ENCODE measurements at regions not wholly inside any gene's neighbourhood (a gene's known extent, or its start where the extent isn't known, plus 50 kb on each side); places are given as distances from the start of the nearest gene placed in this dataset.

GRCh38 chr2:139605668-139606067, 825.5 kb upstream of the NXPH2 start:
- no CpG with 5 or more reads among the region's 2 CpGs for WGBS (ENCODE audit: extremely low coverage, insufficient read length, low lambda C conversion rate)
- no peaks in the 10 kb centered on the region for H3K27me3 Mint-ChIP-seq (ENCODE audit: low read depth)
- TF ChIP-seq CTCF (conservative IDR thresholded peaks at IDR 0.05), result no peak

More at GRCh38 chr2:139605668-139606067, 825.5 kb upstream of the NXPH2 start:
- Histone ChIP-seq H4K8ac (replicated peaks; ENCODE audit: insufficient read length, low read depth, low read length) (no peak overlapping the region), H2BK15ac (ENCODE audit: low read depth, low read length) (no peak overlapping the region), H3K23ac (ENCODE audit: insufficient read length, low read depth, low read length) (no peak overlapping the region), H3K23me2 (ENCODE audit: insufficient read length, low read depth, low read length, poor library complexity, severe bottlenecking) (no peaks in the 10 kb centered on the region), H2BK20ac (ENCODE audit: low read depth, low read length, poor library complexity, severe bottlenecking) (no peak overlapping the region), H3K4ac (ENCODE audit: low read depth, low read length) (no peak overlapping the region), H4K20me1 (ENCODE audit: control insufficient read depth, insufficient read depth, insufficient read length) (no peaks in the 10 kb centered on the region), H3K4me1 (ENCODE audit: insufficient read depth, low read length) (no peaks in the 10 kb centered on the region), H3K56ac (ENCODE audit: insufficient read length, low read depth, low read length) (no peak overlapping the region), H3K27me3 (ENCODE audit: insufficient read depth, low read length) (no peaks in the 10 kb centered on the region), H3K9ac (ENCODE audit: extremely low read depth, insufficient read length, low read length) (no peak overlapping the region), H3T11ph (ENCODE audit: low read length) (no peak overlapping the region), H3K4me2 (ENCODE audit: insufficient read depth, insufficient read length, low read length) (no peak overlapping the region), H3K18ac (ENCODE audit: insufficient read length, low read depth, low read length) (no peak overlapping the region), H2AFZ (ENCODE audit: low read length) (no peak overlapping the region), H3K79me2 (ENCODE audit: insufficient read depth, low read length) (no peaks in the 10 kb centered on the region), H3K14ac (ENCODE audit: insufficient read depth, low read length) (no peak overlapping the region), H2BK5ac (ENCODE audit: insufficient read length, low read length) (no peak overlapping the region), H2AK5ac (ENCODE audit: insufficient read length, low read length) (no peak overlapping the region), H4K91ac (ENCODE audit: insufficient read length, low read depth, low read length) (no peak overlapping the region), H3K9me3 (ENCODE audit: control insufficient read depth, low read depth, low read length) (no peaks in the 10 kb centered on the region), H4K5ac (ENCODE audit: insufficient read length, low read depth, low read length) (no peak overlapping the region), H2BK120ac (ENCODE audit: low read depth, low read length, poor library complexity, severe bottlenecking) (no peak overlapping the region), H2BK12ac (ENCODE audit: insufficient read length, low read depth, low read length) (no peak overlapping the region), H3K27ac (ENCODE audit: insufficient read length, low read depth, low read length) (no peak overlapping the region), H3K79me1 (ENCODE audit: insufficient read depth, low read depth, low read length, poor library complexity, severe bottlenecking) (no peaks in the 10 kb centered on the region)
- no peak for DNase-seq
- Mint-ChIP-seq H3K9me3 (no peaks in the 10 kb centered on the region), H3K36me3 (ENCODE audit: insufficient read depth in 1 of 3, low read depth in 3 of 3) (no peaks in the 10 kb centered on the region), H3K4me3 (no peak overlapping the region), H3K4me1 (peaks cover 3 to 8% of the 10 kb centered on the region in 2 experiments; a peak in 2 of 4 replicates), H3K27ac (no peak overlapping the region)
